ENCODE measurements at regions not wholly inside any gene's neighbourhood (a gene's known extent, or its start where the extent isn't known, plus 50 kb on each side); places are given as distances from the start of the nearest gene placed in this dataset.

GRCh38 chr5:33129309-33129708 lies 311.5 kb upstream of the TARS1 start:
- dilution Hi-C loops (cut with MboI; ENCODE audit: extremely low pct_ligation_motif_present, low sequenced_read_pairs): no loop called here
- Histone ChIP-seq H3K4me3 (replicated peaks in 1 of 3; ENCODE audit: insufficient read depth in 1 of 3, low read depth in 1 of 3, low read length in 3 of 3) (no peak overlapping the region), H3K4me2 (ENCODE audit: insufficient read depth, low read length) (no peak overlapping the region), H2AFZ (ENCODE audit: low read depth, low read length) (no peak overlapping the region), H3K4me1 (ENCODE audit: control insufficient read depth, extremely low read depth, insufficient read depth, low read length) (no peaks in the 10 kb centered on the region), H3K36me3 (ENCODE audit: control insufficient read depth in 2 of 2, extremely low read depth in 1 of 2, insufficient read depth in 2 of 2, low read length in 2 of 2) (no peaks in the 10 kb centered on the region), H3K9me1 (replicated peaks; ENCODE audit: control insufficient read depth, extremely low read depth, insufficient read depth, low read length) (no peaks in the 10 kb centered on the region), H3K9me3 (replicated peaks; ENCODE audit: control insufficient read depth, insufficient read depth, low read length) (no peaks in the 10 kb centered on the region), H3K27me3 (ENCODE audit: control insufficient read depth in 2 of 2, insufficient read depth in 2 of 2, low read length in 2 of 2) (no peaks in the 10 kb centered on the region), H3K27ac (ENCODE audit: insufficient read depth, low read depth, low read length) (no peak overlapping the region), H3K79me2 (ENCODE audit: control insufficient read depth, insufficient read depth, low read length) (no peaks in the 10 kb centered on the region), H3K9ac (replicated peaks; ENCODE audit: extremely low read depth, insufficient read depth, low read length) (no peak overlapping the region), H4K20me1 (replicated peaks; ENCODE audit: control insufficient read depth, extremely low read depth, insufficient read depth, low read length) (no peaks in the 10 kb centered on the region)
- FAIRE-seq: no peak
- no peak for TF ChIP-seq GATA2 (IDR thresholded peaks at IDR 0.05; ENCODE audit: insufficient read depth, insufficient read length, low read depth, low read length)
- TF ChIP-seq MAX (IDR thresholded peaks at IDR 0.05; ENCODE audit: insufficient read depth, insufficient read length): no peak
- TF ChIP-seq JUN (IDR thresholded peaks at IDR 0.05; ENCODE audit: borderline replicate concordance, insufficient read depth, insufficient read length, low read depth): no peak
- no peak for TF ChIP-seq POLR2A (IDR thresholded peaks at IDR 0.05; ENCODE audit: low read depth, low read length)
- TF ChIP-seq, protein P1, sequence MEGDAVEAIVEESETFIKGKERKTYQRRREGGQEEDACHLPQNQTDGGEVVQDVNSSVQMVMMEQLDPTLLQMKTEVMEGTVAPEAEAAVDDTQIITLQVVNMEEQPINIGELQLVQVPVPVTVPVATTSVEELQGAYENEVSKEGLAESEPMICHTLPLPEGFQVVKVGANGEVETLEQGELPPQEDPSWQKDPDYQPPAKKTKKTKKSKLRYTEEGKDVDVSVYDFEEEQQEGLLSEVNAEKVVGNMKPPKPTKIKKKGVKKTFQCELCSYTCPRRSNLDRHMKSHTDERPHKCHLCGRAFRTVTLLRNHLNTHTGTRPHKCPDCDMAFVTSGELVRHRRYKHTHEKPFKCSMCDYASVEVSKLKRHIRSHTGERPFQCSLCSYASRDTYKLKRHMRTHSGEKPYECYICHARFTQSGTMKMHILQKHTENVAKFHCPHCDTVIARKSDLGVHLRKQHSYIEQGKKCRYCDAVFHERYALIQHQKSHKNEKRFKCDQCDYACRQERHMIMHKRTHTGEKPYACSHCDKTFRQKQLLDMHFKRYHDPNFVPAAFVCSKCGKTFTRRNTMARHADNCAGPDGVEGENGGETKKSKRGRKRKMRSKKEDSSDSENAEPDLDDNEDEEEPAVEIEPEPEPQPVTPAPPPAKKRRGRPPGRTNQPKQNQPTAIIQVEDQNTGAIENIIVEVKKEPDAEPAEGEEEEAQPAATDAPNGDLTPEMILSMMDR (IDR thresholded peaks at IDR 0.05; ENCODE audit: extremely low read depth in 1 of 2, insufficient read depth in 1 of 2, low read depth in 1 of 2, low read length in 2 of 2): no peak
- TF ChIP-seq MYC (IDR thresholded peaks at IDR 0.05; ENCODE audit: low read depth, low read length): no peak
- TF ChIP-seq EZH2 (IDR thresholded peaks at IDR 0.05; ENCODE audit: borderline replicate concordance, low read depth, low read length, severe bottlenecking): no peak
- TF ChIP-seq FOS (IDR thresholded peaks at IDR 0.05; ENCODE audit: borderline replicate concordance, insufficient read depth, low read length): no peak
- TF ChIP-seq POLR2AphosphoS5 (IDR thresholded peaks at IDR 0.05; ENCODE audit: insufficient read depth, low read depth, low read length): no peak
- intact Hi-C loops (cut with micrococcal nuclease): no loop called here
- ChIA-PET CTCF (no interaction called here), POLR2A (no interaction called here)
- no peak for DNase-seq (ENCODE audit: low read depth, low spot score)
- BruUV-seq (replicated peaks): no TSS peak

All from endothelial cell of umbilical vein (primary cell).